Ishikawa (cell line): ENCODE measurements at regions not wholly inside any gene's neighbourhood (a gene's known extent, or its start where the extent isn't known, plus 50 kb on each side); places are given as distances from the start of the nearest gene placed in this dataset.

ENCODE experiments used
- EP300 ChIP-seq: IDR thresholded peaks from 2 replicates; pipeline ENCODE4 v1.6.1; 2012; ENCODE audit warnings: borderline replicate concordance
- FOXM1 ChIP-seq: IDR thresholded peaks from 2 replicates; pipeline ENCODE4 v1.6.1; 2012; ENCODE audit warnings: low read depth, borderline replicate concordance
- NFIC ChIP-seq: IDR thresholded peaks from 2 replicates; pipeline ENCODE4 v1.6.1; 2012
- RAD21 ChIP-seq: IDR thresholded peaks from 2 replicates; pipeline ENCODE4 v1.6.1; 2012; ENCODE audit warnings: low read depth
- TAF1 ChIP-seq: IDR thresholded peaks from 2 replicates; pipeline ENCODE4 v1.6.1; 2012; ENCODE audit warnings: low read depth, mild to moderate bottlenecking
- TCF12 ChIP-seq: IDR thresholded peaks from 2 replicates; pipeline ENCODE4 v1.6.1; 2012; ENCODE audit warnings: low read depth
- ZBTB7A ChIP-seq: IDR thresholded peaks from 2 replicates; pipeline ENCODE4 v1.6.1; 2012; ENCODE audit warnings: low read depth
- TF ChIP-seq, protein P1 (sequence below): IDR thresholded peaks from 2 replicates; pipeline ENCODE4 v1.6.1; 2012
- TF ChIP-seq, protein P2 (sequence below): IDR thresholded peaks from 2 replicates; pipeline ENCODE4 v1.6.1; 2012; ENCODE audit warnings: low read depth, mild to moderate bottlenecking
- TF ChIP-seq, protein P3 (sequence below): IDR thresholded peaks from 2 replicates; pipeline ENCODE4 v1.6.1; 2012

DNA sequence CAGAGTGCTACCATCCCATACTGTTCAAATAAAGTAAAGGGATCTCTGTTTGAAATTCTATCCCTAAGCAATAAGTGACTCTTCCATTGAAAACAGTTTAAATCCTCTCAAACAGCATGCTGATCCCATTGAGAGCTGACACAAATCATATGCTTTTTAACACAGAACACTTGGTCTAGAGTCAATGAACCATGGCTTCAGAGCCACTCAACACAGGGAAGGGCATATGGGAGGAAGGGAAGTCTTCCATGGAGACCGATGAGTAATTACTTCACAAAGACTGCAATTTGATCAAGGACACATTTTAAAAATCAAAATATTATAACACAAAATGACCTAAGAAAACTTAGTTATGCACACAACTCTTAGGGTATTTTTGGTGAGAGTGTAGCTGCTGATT, 1073.0 kb upstream of the MAP3K7 start:
- TF ChIP-seq, protein P1, sequence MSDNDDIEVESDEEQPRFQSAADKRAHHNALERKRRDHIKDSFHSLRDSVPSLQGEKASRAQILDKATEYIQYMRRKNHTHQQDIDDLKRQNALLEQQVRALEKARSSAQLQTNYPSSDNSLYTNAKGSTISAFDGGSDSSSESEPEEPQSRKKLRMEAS: no peak
- no peak for TF ChIP-seq TCF12
- TF ChIP-seq NFIC: no peak
- TF ChIP-seq RAD21: no peak
- TF ChIP-seq, protein P2, sequence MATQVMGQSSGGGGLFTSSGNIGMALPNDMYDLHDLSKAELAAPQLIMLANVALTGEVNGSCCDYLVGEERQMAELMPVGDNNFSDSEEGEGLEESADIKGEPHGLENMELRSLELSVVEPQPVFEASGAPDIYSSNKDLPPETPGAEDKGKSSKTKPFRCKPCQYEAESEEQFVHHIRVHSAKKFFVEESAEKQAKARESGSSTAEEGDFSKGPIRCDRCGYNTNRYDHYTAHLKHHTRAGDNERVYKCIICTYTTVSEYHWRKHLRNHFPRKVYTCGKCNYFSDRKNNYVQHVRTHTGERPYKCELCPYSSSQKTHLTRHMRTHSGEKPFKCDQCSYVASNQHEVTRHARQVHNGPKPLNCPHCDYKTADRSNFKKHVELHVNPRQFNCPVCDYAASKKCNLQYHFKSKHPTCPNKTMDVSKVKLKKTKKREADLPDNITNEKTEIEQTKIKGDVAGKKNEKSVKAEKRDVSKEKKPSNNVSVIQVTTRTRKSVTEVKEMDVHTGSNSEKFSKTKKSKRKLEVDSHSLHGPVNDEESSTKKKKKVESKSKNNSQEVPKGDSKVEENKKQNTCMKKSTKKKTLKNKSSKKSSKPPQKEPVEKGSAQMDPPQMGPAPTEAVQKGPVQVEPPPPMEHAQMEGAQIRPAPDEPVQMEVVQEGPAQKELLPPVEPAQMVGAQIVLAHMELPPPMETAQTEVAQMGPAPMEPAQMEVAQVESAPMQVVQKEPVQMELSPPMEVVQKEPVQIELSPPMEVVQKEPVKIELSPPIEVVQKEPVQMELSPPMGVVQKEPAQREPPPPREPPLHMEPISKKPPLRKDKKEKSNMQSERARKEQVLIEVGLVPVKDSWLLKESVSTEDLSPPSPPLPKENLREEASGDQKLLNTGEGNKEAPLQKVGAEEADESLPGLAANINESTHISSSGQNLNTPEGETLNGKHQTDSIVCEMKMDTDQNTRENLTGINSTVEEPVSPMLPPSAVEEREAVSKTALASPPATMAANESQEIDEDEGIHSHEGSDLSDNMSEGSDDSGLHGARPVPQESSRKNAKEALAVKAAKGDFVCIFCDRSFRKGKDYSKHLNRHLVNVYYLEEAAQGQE: no peak
- TF ChIP-seq ZBTB7A: no peak
- no peak for TF ChIP-seq TAF1
- TF ChIP-seq, protein P3, sequence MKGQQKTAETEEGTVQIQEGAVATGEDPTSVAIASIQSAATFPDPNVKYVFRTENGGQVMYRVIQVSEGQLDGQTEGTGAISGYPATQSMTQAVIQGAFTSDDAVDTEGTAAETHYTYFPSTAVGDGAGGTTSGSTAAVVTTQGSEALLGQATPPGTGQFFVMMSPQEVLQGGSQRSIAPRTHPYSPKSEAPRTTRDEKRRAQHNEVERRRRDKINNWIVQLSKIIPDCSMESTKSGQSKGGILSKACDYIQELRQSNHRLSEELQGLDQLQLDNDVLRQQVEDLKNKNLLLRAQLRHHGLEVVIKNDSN: no peak
- no peak for TF ChIP-seq EP300
- no peak for TF ChIP-seq FOXM1
